ENCODE measurements at regions not wholly inside any gene's neighbourhood (a gene's known extent, or its start where the extent isn't known, plus 50 kb on each side); places are given as distances from the start of the nearest gene placed in this dataset.

DNA sequence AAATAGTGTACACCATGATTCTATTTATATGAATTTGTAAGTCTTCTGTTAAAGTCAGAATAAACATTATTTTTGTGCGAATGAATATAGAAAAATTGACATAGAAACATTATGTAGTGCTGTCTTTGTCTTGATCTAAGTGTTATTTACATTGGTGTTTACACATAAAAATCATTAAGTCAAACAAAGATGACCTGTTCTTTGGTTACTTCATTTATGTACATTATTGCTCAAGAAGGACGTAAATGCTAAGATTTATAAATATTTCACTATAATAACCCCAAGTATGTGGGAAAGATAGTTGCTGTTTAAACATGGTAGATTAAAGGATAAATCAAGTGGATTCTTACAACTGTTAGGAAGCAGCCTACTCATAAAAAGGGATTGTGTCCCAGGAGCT lies 536.8 kb upstream of the DSEL start:
- TF ChIP-seq EZH2phosphoT487 (IDR thresholded peaks at IDR 0.05; ENCODE audit: borderline replicate concordance, low read length), result no peak
- TF ChIP-seq, protein P1, sequence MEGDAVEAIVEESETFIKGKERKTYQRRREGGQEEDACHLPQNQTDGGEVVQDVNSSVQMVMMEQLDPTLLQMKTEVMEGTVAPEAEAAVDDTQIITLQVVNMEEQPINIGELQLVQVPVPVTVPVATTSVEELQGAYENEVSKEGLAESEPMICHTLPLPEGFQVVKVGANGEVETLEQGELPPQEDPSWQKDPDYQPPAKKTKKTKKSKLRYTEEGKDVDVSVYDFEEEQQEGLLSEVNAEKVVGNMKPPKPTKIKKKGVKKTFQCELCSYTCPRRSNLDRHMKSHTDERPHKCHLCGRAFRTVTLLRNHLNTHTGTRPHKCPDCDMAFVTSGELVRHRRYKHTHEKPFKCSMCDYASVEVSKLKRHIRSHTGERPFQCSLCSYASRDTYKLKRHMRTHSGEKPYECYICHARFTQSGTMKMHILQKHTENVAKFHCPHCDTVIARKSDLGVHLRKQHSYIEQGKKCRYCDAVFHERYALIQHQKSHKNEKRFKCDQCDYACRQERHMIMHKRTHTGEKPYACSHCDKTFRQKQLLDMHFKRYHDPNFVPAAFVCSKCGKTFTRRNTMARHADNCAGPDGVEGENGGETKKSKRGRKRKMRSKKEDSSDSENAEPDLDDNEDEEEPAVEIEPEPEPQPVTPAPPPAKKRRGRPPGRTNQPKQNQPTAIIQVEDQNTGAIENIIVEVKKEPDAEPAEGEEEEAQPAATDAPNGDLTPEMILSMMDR (IDR thresholded peaks at IDR 0.05; ENCODE audit: low read depth, low read length, poor library complexity, severe bottlenecking), result no peak
